ENCODE measurements at regions not wholly inside any gene's neighbourhood (a gene's known extent, or its start where the extent isn't known, plus 50 kb on each side); places are given as distances from the start of the nearest gene placed in this dataset.

DNA sequence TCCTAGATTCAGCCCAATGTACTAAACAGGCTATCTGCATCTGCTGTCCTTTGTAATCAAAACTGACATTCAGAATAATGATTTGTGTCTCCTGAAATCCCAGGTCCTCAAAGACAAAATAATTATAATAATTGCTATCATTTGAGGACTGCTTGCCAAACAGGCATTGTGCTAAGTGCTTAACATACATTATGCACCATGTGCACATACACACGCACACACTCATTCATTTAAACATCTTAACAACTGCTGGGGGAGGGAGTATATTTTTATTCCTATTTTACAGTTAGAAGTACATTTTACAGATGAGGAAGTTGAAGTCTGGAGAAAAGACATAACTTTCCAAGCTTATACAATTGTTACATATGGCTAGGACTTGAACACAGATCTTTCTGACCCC lies 308.0 kb upstream of the ZC3H12C start:
- Mint-ChIP-seq H3K4me1 (ENCODE audit: insufficient read depth, unreplicated experiment) (no peaks in the 10 kb centered on the region), H3K27me3 (ENCODE audit: insufficient read depth, unreplicated experiment) (no peaks in the 10 kb centered on the region), H3K36me3 (ENCODE audit: insufficient read depth, unreplicated experiment) (no peaks in the 10 kb centered on the region), H3K27ac (ENCODE audit: low read depth, unreplicated experiment) (no peak overlapping the region), H3K4me3 (ENCODE audit: unreplicated experiment) (no peak overlapping the region), H3K9me3 (ENCODE audit: unreplicated experiment) (no peaks in the 10 kb centered on the region)
- intact Hi-C loops (cut with micrococcal nuclease), result no loop called here
- ChIA-PET CTCF (interaction anchor here (0.8 kb wide), 1 partner anchor 1446 kb away, joined by 3 read pairs; no protein-coding TSS in a partner anchor), POLR2A (no interaction called here)
- no peak for DNase-seq (ENCODE audit: unreplicated experiment)
- BruUV-seq (replicated peaks), result no TSS peak
- TF ChIP-seq, protein P1, sequence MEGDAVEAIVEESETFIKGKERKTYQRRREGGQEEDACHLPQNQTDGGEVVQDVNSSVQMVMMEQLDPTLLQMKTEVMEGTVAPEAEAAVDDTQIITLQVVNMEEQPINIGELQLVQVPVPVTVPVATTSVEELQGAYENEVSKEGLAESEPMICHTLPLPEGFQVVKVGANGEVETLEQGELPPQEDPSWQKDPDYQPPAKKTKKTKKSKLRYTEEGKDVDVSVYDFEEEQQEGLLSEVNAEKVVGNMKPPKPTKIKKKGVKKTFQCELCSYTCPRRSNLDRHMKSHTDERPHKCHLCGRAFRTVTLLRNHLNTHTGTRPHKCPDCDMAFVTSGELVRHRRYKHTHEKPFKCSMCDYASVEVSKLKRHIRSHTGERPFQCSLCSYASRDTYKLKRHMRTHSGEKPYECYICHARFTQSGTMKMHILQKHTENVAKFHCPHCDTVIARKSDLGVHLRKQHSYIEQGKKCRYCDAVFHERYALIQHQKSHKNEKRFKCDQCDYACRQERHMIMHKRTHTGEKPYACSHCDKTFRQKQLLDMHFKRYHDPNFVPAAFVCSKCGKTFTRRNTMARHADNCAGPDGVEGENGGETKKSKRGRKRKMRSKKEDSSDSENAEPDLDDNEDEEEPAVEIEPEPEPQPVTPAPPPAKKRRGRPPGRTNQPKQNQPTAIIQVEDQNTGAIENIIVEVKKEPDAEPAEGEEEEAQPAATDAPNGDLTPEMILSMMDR (IDR thresholded peaks at IDR 0.05; ENCODE audit: unreplicated experiment), result no peak

DNA sequence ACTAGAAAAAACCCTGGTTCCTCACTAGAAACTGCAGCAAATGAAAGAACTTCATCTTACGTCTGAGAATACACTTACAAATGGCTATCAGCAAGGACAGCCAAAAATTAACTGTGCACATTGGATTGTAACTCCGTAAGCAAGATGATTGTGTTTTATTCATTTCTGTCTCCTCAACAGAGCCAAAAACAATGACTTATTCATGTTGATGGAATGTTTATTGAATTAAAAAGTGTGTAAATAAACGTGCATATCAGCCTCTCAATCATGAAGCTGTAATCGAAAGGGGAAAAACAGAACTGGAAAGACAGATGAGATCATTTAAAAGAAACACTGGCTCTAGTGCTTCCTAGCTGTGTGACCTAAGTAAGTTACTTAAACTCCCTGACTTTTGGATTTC lies 307.5 kb upstream of the ZC3H12C start:
- no peaks in the 10 kb centered on the region for H3K36me3 Mint-ChIP-seq (ENCODE audit: insufficient read depth, unreplicated experiment)
- H3K27ac Mint-ChIP-seq (ENCODE audit: low read depth, unreplicated experiment), result no peak overlapping the region
- TF ChIP-seq, protein P1 (IDR thresholded peaks at IDR 0.05; ENCODE audit: unreplicated experiment), result no peak
- ChIA-PET CTCF (interaction anchor here (0.8 kb wide), 1 partner anchor 1446 kb away, joined by 3 read pairs; no protein-coding TSS in a partner anchor), POLR2A (no interaction called here)
- intact Hi-C loops (cut with micrococcal nuclease), result no loop called here
- no TSS peak for BruUV-seq (replicated peaks)
- H3K9me3 Mint-ChIP-seq (ENCODE audit: unreplicated experiment), result no peaks in the 10 kb centered on the region
- no peaks in the 10 kb centered on the region for H3K27me3 Mint-ChIP-seq (ENCODE audit: insufficient read depth, unreplicated experiment)
- no peak for DNase-seq (ENCODE audit: unreplicated experiment)
- H3K4me3 Mint-ChIP-seq (ENCODE audit: unreplicated experiment), result no peak overlapping the region
- H3K4me1 Mint-ChIP-seq (ENCODE audit: insufficient read depth, unreplicated experiment), result no peaks in the 10 kb centered on the region

DNA sequence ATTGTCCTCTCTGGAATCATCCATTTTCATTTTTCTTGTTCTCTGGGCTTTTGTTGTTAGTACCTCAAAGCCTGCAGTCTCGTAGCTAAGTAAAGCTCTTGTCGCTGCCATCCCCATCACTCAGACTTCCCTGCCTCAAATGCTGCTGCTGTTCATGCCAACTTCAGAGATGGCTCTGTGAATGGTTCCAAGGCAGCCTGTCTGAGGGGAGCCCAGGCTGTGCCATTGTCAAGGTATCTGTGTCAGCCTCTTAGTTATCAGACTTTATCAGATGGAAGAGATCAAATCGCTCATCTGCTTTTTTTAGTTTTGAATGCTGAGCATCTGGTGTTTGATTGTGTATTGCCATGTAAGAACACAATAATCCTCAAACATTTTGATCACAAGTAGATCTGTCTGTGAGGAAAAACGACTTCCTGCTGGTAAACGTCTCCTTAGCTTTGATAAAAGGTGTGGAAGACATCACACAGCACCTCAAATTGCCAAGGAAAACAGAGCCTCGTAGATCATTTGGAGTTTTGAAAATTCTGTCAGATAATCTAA lies 304.2 kb upstream of the ZC3H12C start:
- Mint-ChIP-seq H3K4me3 (ENCODE audit: unreplicated experiment) (no peak overlapping the region), H3K27ac (ENCODE audit: low read depth, unreplicated experiment) (no peak overlapping the region), H3K36me3 (ENCODE audit: insufficient read depth, unreplicated experiment) (no peaks in the 10 kb centered on the region), H3K9me3 (ENCODE audit: unreplicated experiment) (no peaks in the 10 kb centered on the region), H3K27me3 (ENCODE audit: insufficient read depth, unreplicated experiment) (no peaks in the 10 kb centered on the region), H3K4me1 (ENCODE audit: insufficient read depth, unreplicated experiment) (no peaks in the 10 kb centered on the region)
- intact Hi-C loops (cut with micrococcal nuclease), result no loop called here
- ChIA-PET CTCF (no interaction called here), POLR2A (no interaction called here)
- DNase-seq (ENCODE audit: unreplicated experiment), result no peak
- TF ChIP-seq, protein P1 (IDR thresholded peaks at IDR 0.05; ENCODE audit: unreplicated experiment), result no peak
- BruUV-seq (replicated peaks), result no TSS peak

DNA sequence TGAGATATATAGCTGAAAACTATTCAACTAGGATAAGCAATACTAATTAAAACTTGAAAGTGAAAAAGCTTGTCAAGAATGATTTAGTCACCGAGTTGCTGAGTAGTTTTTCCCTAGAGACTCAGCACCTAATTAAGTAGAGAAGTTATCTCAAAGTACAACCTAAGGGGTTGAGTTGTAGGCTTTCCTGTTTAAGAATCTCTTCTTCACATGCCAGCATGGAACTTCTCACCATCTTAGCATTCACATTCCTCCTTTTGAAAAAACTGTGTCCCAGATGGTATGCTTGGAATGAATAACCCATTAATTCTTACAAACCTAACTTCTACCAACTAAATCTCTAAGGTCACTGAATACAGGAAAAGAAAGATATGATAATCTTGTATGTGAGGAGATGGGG lies 303.3 kb upstream of the ZC3H12C start:
- no peaks in the 10 kb centered on the region for H3K36me3 Mint-ChIP-seq (ENCODE audit: insufficient read depth, unreplicated experiment)
- CTCF ChIA-PET, result no interaction called here
- H3K4me3 Mint-ChIP-seq (ENCODE audit: unreplicated experiment), result no peak overlapping the region
- BruUV-seq (replicated peaks), result no TSS peak
- H3K4me1 Mint-ChIP-seq (ENCODE audit: insufficient read depth, unreplicated experiment), result no peaks in the 10 kb centered on the region
- H3K9me3 Mint-ChIP-seq (ENCODE audit: unreplicated experiment), result no peaks in the 10 kb centered on the region
- TF ChIP-seq, protein P1 (IDR thresholded peaks at IDR 0.05; ENCODE audit: unreplicated experiment), result no peak
- no peak for DNase-seq (ENCODE audit: unreplicated experiment)
- intact Hi-C loops (cut with micrococcal nuclease), result no loop called here
- POLR2A ChIA-PET, result no interaction called here
- H3K27me3 Mint-ChIP-seq (ENCODE audit: insufficient read depth, unreplicated experiment), result no peaks in the 10 kb centered on the region
- H3K27ac Mint-ChIP-seq (ENCODE audit: low read depth, unreplicated experiment), result no peak overlapping the region
